Breast epithelium (tissue), 4 donors: ENCODE measurements at regions not wholly inside any gene's neighbourhood (a gene's known extent, or its start where the extent isn't known, plus 50 kb on each side); places are given as distances from the start of the nearest gene placed in this dataset.
A peak's percentile ranks its signal among the peaks of the same experiment; 100 is the strongest.

Source experiments
- DNase-seq, 2 donors: peaks; one replicate each; pipeline ENCODE4 v3.0.0-alpha.2; 2019; ENCODE audit warnings: low spot score in 2 of 2
- H3K27ac ChIP-seq, 2 donors: fragments of 200-600 bp; sonication (generic) in 1 of 2; one replicate each; pipeline ENCODE4 v1.5.1; 2016 to 2019; ENCODE audit warnings: mild to moderate bottlenecking in 1 of 2
- H3K27me3 ChIP-seq, 2 donors: fragments of 200-600 bp; sonication (generic) in 1 of 2; one replicate each; pipeline versions ENCODE4 v1.5.1 to v1.6.0; 2017 to 2019; ENCODE audit warnings: control low read depth in 1 of 2, mild to moderate bottlenecking in 1 of 2
- H3K36me3 ChIP-seq: fragments of 200-600 bp; one replicate; pipeline ENCODE4 v1.5.1; 2019
- H3K4me1 ChIP-seq, 2 donors: fragments of 200-600 bp; sonication (generic); one replicate each; pipeline ENCODE4 v1.5.1; 2016 to 2019; ENCODE audit warnings: control low read depth in 1 of 2
- H3K4me3 ChIP-seq, 3 donors: fragments of 200-600 bp; sonication (generic); 1 replicate in 2 of 3; 2 replicates in 1 of 3; pipeline ENCODE4 v1.5.1; 2016 to 2019; ENCODE audit warnings: mild to moderate bottlenecking in 3 of 3, moderate library complexity in 2 of 3
- H3K9me3 ChIP-seq, 2 donors: fragments of 200-600 bp; sonication (generic) in 1 of 2; one replicate each; pipeline ENCODE4 v1.5.1; 2016 to 2019; ENCODE audit warnings: control low read depth in 1 of 2
- CTCF ChIP-seq, 3 donors: fragments of 450-650 bp; IDR thresholded peaks; one replicate each; pipeline ENCODE4 v1.5.1; 2016 to 2017; ENCODE audit warnings: antibody characterized with exemption in 3 of 3, mild to moderate bottlenecking in 3 of 3, moderate library complexity in 3 of 3
- POLR2A ChIP-seq: fragments of 450-650 bp; IDR thresholded peaks from one replicate; pipeline ENCODE4 v1.6.1; 2016; ENCODE audit warnings: antibody characterized with exemption, mild to moderate bottlenecking, moderate library complexity
- POLR2AphosphoS5 ChIP-seq, 3 donors: sonication (generic); formaldehyde crosslinking; IDR thresholded peaks; one replicate each; pipeline ENCODE4 v1.6.1; 2017; ENCODE audit warnings: antibody characterized with exemption in 3 of 3
- intact Hi-C: fragments of 100-400 bp; cut with DNase I; formaldehyde crosslinking; loops from one replicate; pipeline ENCODE4 v1.15.1; 2023; ENCODE audit warnings: low total_unique reads

- Histone ChIP-seq H3K4me3 (peak overlapping the region; percentile 30 to 67 (median 51)), H3K4me1 (no peaks in the 10 kb centered on the region), H3K9me3 (peaks cover 12 to 13% of the 10 kb centered on the region in 2 donors), H3K27me3 (no peaks in the 10 kb centered on the region), H3K27ac (peak overlapping the region; percentile 74 to 92), H3K36me3 (no peaks in the 10 kb centered on the region)
- intact Hi-C loops, result no loop called here
- no peak for DNase-seq
- TF ChIP-seq CTCF (IDR thresholded peaks at IDR 0.05), result no peak
- no peak for TF ChIP-seq POLR2A
- no peak for TF ChIP-seq POLR2AphosphoS5 (IDR thresholded peaks at IDR 0.05)
Observed at GRCh38 chr9:129352146-129352865, 174.2 kb upstream of the IER5L start.

- no peak for TF ChIP-seq POLR2A
- no peak for TF ChIP-seq CTCF (IDR thresholded peaks at IDR 0.05)
- no peak for TF ChIP-seq POLR2AphosphoS5 (IDR thresholded peaks at IDR 0.05)
- no peak for DNase-seq
- H3K36me3 ChIP-seq, result no peaks in the 10 kb centered on the region
- H3K4me1 ChIP-seq, result no peaks in the 10 kb centered on the region
- H3K9me3 ChIP-seq, result peaks cover 12 to 13% of the 10 kb centered on the region in 2 donors
- peak overlapping the region; percentile 30 to 67 (median 51) for H3K4me3 ChIP-seq
- intact Hi-C loops, result no loop called here
- H3K27me3 ChIP-seq, result no peaks in the 10 kb centered on the region
- peak overlapping the region; percentile 74 to 92 for H3K27ac ChIP-seq
Observed at GRCh38 chr9:129351642-129352145, 173.6 kb upstream of the IER5L start.

- intact Hi-C loops, result no loop called here
- peaks cover 11 to 13% of the 10 kb centered on the region in 2 donors for H3K9me3 ChIP-seq
- H3K27me3 ChIP-seq, result no peaks in the 10 kb centered on the region
- H3K36me3 ChIP-seq, result no peaks in the 10 kb centered on the region
- peak overlapping the region; percentile 74 to 92 for H3K27ac ChIP-seq
- H3K4me1 ChIP-seq, result no peaks in the 10 kb centered on the region
- TF ChIP-seq POLR2A, result no peak
- no peak for TF ChIP-seq CTCF (IDR thresholded peaks at IDR 0.05)
- TF ChIP-seq POLR2AphosphoS5 (IDR thresholded peaks at IDR 0.05), result no peak
- DNase-seq, result no peak
- H3K4me3 ChIP-seq, result peak overlapping the region in 2 of 3 donors; percentile 51 to 67
Observed at GRCh38 chr9:129351058-129351641, 173.1 kb upstream of the IER5L start.

GRCh38 chr9:129350143-129350935, 172.3 kb upstream of the IER5L start:
- Histone ChIP-seq H3K36me3 (no peaks in the 10 kb centered on the region), H3K4me1 (no peaks in the 10 kb centered on the region), H3K4me3 (no peak overlapping the region), H3K27ac (peak overlapping the region in 1 of 2 donors; percentile 92), H3K27me3 (no peaks in the 10 kb centered on the region), H3K9me3 (peaks cover 3 to 5% of the 10 kb centered on the region in 2 donors)
- TF ChIP-seq POLR2A, result no peak
- intact Hi-C loops, result no loop called here
- DNase-seq, result no peak

- no peaks in the 10 kb centered on the region for H3K9me3 ChIP-seq
- intact Hi-C loops, result no loop called here
- TF ChIP-seq POLR2AphosphoS5 (IDR thresholded peaks at IDR 0.05) (no peak), CTCF (IDR thresholded peaks at IDR 0.05) (no peak), POLR2A (no peak)
- no peaks in the 10 kb centered on the region for H3K36me3 ChIP-seq
- no peak for DNase-seq
- no peaks in the 10 kb centered on the region for H3K27me3 ChIP-seq
- H3K27ac ChIP-seq, result peak overlapping the region in 1 of 2 donors; percentile 69
- H3K4me3 ChIP-seq, result no peak overlapping the region
- H3K4me1 ChIP-seq, result no peaks in the 10 kb centered on the region
Observed at GRCh38 chr9:129349665-129349947, 171.5 kb upstream of the IER5L start.
